Glutamatergic neuron (in vitro differentiated cells): ENCODE measurements at regions not wholly inside any gene's neighbourhood (a gene's known extent, or its start where the extent isn't known, plus 50 kb on each side); places are given as distances from the start of the nearest gene placed in this dataset.

Experiments used
- DNase-seq: peaks from one replicate; pipeline ENCODE4 v3.0.0; 2022
- H3K27ac Mint-ChIP-seq: one replicate; pipeline ENCODE4 v1.8.0; 2020; ENCODE audit warnings: mild to moderate bottlenecking, mixed read lengths, inconsistent platforms; ENCODE audit not compliant: unreplicated experiment
- H3K27me3 Mint-ChIP-seq: one replicate; pipeline ENCODE4 v1.8.0; 2020; ENCODE audit warnings: mild to moderate bottlenecking, moderate library complexity, mixed read lengths, inconsistent platforms; ENCODE audit not compliant: unreplicated experiment
- H3K36me3 Mint-ChIP-seq: one replicate; pipeline ENCODE4 v1.8.0; 2020; ENCODE audit warnings: mild to moderate bottlenecking, mixed read lengths, inconsistent platforms; ENCODE audit not compliant: unreplicated experiment
- H3K4me1 Mint-ChIP-seq: one replicate; pipeline ENCODE4 v1.8.0; 2020; ENCODE audit warnings: mild to moderate bottlenecking, low read depth, mixed read lengths, inconsistent platforms; ENCODE audit not compliant: unreplicated experiment
- H3K4me3 Mint-ChIP-seq: one replicate; pipeline ENCODE4 v1.8.0; 2020; ENCODE audit warnings: mild to moderate bottlenecking, mixed read lengths, inconsistent platforms; ENCODE audit not compliant: unreplicated experiment
- H3K9me3 Mint-ChIP-seq: one replicate; pipeline ENCODE4 v1.8.0; 2020; ENCODE audit warnings: mild to moderate bottlenecking, moderate library complexity, mixed read lengths, inconsistent platforms; ENCODE audit not compliant: unreplicated experiment
- TF ChIP-seq, protein P1 (sequence below): fragments of 200-600 bp; sonication (generic); IDR thresholded peaks from one replicate; pipeline ENCODE4 v1.5.0; 2021; ENCODE audit not compliant: partially characterized antibody, unreplicated experiment

DNA sequence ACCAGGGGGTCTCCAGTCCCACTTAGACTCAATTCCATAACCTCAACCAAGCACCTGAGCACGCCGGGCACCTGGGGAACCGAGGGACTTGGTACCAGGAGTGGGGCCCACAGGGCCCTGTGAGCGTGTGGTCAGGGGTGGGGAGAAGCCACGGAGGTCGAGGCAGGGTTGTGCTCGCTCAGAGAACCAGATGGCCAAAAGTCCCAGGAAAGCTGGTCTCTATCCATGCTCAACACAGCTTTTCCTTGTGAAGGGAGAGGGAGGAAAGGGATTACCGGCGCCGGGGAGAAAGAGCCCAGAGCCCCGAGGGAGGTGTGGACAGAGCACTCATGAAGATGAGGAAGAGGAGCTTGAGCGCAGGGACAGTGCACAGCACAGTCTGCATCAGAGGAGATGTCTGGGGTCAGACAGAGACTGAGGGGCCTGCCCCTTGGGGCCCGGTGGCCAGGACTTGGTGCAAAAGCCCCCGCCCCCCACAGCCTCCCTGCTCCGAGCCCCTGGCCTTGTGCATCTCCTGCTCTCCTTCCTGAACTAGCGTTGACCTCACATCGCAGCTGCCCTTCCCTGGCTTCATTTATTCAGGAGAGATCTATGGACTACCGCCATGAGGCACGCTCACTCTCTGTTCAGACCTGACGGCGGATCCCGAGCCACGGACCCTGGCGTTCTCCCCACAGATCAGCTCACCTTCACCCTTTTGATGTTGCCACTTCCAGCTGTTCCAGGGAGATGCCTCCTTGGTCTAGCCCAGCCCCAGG is 355.4 kb upstream of the TNRC6C start:
- TF ChIP-seq, protein P1, sequence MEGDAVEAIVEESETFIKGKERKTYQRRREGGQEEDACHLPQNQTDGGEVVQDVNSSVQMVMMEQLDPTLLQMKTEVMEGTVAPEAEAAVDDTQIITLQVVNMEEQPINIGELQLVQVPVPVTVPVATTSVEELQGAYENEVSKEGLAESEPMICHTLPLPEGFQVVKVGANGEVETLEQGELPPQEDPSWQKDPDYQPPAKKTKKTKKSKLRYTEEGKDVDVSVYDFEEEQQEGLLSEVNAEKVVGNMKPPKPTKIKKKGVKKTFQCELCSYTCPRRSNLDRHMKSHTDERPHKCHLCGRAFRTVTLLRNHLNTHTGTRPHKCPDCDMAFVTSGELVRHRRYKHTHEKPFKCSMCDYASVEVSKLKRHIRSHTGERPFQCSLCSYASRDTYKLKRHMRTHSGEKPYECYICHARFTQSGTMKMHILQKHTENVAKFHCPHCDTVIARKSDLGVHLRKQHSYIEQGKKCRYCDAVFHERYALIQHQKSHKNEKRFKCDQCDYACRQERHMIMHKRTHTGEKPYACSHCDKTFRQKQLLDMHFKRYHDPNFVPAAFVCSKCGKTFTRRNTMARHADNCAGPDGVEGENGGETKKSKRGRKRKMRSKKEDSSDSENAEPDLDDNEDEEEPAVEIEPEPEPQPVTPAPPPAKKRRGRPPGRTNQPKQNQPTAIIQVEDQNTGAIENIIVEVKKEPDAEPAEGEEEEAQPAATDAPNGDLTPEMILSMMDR: no peak
- no peak for DNase-seq
- Mint-ChIP-seq H3K9me3 (peaks cover 8% of the 10 kb centered on the region), H3K36me3 (no peaks in the 10 kb centered on the region), H3K27me3 (peaks cover 13% of the 10 kb centered on the region), H3K4me1 (peaks cover 18% of the 10 kb centered on the region), H3K4me3 (no peak overlapping the region), H3K27ac (no peak overlapping the region)

DNA sequence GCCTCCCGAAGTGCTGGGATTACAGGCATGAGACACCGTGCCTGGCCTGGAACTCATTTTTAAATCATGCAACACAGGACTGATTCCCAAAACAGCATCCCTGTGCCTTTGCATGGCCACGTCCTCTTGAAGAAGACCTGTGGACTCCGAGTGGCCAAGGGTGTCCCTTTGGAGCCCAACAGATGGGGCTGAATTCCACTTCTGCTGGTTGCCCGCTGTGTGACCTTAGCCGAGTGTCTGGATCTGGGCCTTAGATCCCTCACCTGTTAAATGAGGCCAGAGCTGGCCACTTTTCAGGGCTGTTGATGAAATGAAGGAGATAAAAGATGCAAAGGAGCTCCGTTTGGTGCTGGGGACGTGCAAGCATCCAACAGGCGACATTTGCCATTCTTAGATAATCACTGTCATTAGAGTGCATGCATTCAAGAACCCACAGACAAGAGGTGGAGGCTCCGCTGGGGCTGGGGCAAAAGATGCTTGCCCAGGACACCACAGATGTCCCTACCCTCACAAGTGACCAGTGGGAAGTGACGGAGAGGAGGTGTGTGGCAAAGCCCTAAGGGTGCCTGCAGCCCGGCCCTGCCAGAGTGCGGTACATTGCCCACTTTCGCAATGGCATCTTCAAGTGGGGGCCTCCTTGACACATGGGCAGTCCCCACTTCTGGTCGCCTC is 354.1 kb upstream of the TNRC6C start:
- H3K27me3 Mint-ChIP-seq: peaks cover 14% of the 10 kb centered on the region
- peaks cover 8% of the 10 kb centered on the region for H3K9me3 Mint-ChIP-seq
- H3K36me3 Mint-ChIP-seq: no peaks in the 10 kb centered on the region
- H3K4me3 Mint-ChIP-seq: no peak overlapping the region
- no peak overlapping the region for H3K27ac Mint-ChIP-seq
- DNase-seq: no peak
- peaks cover 19% of the 10 kb centered on the region for H3K4me1 Mint-ChIP-seq
- TF ChIP-seq, protein P1: no peak

DNA sequence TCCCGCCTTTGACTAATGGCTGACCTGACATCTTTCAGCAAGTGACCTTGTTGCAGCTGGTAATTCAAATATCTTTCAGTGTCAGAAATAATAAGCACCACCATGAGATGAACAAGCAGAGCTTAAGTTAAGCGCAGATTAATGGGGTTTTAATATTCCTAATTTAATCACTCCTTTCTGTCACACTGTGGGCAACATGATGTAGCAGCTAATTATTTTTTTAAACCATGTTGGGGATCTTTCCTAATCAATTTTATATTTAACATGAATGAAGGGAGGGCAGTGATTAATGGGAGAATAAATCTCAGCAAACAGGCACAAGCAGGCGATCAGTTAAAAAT is 353.6 kb upstream of the TNRC6C start:
- H3K4me1 Mint-ChIP-seq: peaks cover 19% of the 10 kb centered on the region
- no peak for DNase-seq
- TF ChIP-seq, protein P1: no peak
- no peak overlapping the region for H3K4me3 Mint-ChIP-seq
- peaks cover 8% of the 10 kb centered on the region for H3K9me3 Mint-ChIP-seq
- no peaks in the 10 kb centered on the region for H3K36me3 Mint-ChIP-seq
- H3K27me3 Mint-ChIP-seq: peaks cover 14% of the 10 kb centered on the region
- H3K27ac Mint-ChIP-seq: no peak overlapping the region

DNA sequence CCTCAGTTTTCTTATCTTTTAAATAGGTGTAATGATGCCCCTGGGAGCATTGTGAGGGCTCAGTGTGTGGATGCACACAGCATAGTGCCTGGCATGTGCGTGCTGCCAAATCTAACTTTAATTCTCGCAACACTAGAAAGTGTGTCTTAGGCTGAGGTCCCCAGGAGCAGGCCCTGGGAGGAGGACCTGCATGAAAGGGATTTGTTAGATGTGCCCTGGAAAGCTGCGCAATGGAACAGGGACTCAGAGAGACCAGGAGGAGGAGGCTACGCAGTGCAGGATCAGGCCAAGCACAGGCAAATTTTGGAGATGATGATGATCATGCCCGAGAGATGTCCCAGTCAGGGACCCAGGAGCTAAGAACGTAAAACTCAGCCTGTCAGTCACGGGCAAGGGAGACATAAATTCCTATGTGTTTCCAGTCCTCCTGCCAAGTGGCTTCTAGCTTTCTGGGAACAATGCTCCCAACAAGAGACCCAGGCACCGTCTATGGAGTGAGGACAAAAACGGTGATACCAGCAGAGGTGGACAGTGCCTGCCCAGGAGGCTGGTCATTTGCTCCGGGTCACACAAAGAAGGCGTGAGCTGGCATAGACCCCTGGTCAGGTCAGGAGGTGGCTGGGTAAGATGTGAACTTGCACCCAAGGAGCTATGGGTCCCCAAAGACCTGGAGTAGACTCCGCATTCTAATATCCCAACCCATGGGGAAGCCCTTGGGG is 352.2 kb upstream of the TNRC6C start:
- DNase-seq: no peak
- H3K4me3 Mint-ChIP-seq: no peak overlapping the region
- TF ChIP-seq, protein P1: no peak
- H3K36me3 Mint-ChIP-seq: no peaks in the 10 kb centered on the region
- H3K27ac Mint-ChIP-seq: no peak overlapping the region
- H3K27me3 Mint-ChIP-seq: peaks cover 11% of the 10 kb centered on the region
- peaks cover 8% of the 10 kb centered on the region for H3K9me3 Mint-ChIP-seq
- H3K4me1 Mint-ChIP-seq: peaks cover 17% of the 10 kb centered on the region

DNA sequence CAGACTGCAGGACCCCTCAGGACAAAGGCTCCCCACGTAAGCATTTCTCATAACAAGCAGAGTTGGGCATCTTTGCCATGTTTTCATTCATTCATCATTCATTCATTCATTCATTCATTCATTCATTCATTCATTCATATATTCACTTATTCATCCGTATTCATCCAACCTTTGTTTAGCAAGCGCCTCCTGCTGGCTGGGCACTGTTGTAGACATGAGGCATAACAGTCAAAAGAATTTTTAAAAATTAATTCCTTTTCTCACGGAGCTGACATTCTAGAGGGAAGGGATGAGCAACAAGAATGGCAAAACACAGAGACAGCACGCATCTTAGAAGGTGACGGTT is 351.7 kb upstream of the TNRC6C start:
- Mint-ChIP-seq H3K36me3 (no peaks in the 10 kb centered on the region), H3K4me3 (no peak overlapping the region), H3K9me3 (peaks cover 6% of the 10 kb centered on the region), H3K27me3 (peaks cover 8% of the 10 kb centered on the region), H3K27ac (no peak overlapping the region), H3K4me1 (peaks cover 12% of the 10 kb centered on the region)
- no peak for DNase-seq
- TF ChIP-seq, protein P1: no peak
